ENCODE measurements at regions not wholly inside any gene's neighbourhood (a gene's known extent, or its start where the extent isn't known, plus 50 kb on each side); places are given as distances from the start of the nearest gene placed in this dataset.

DNA sequence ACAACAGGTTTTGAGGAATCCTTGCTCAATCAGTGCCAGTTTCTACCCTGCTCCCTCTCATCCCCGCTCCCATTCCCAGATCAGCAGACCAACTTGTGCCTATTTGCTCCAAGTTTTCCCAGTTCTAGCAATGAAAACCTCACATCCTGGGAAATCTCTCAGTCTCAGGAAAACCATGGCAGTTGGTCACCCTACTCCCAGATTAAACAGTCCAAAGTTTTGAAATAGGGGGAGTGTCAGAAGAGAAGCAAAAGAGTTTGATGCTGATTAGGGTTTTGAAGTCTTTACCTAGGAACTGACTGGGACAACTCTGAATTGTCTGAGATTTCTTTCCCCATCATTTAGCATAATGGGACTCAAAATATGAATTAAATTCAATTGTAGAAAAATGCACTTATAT lies 95.8 kb upstream of the ARID2 start:
- DNase-seq (no peak), ATAC-seq (replicated peaks) (no peak)
- Mint-ChIP-seq H3K36me3 (ENCODE audit: insufficient read depth) (no peaks in the 10 kb centered on the region), H3K27ac (no peak overlapping the region), H3K27me3 (peaks cover 0 to under 1% of the 10 kb centered on the region in 2 donors), H3K4me1 (ENCODE audit: low read depth in 2 of 2) (peaks cover 0 to 1% of the 10 kb centered on the region in 2 donors), H3K4me3 (no peak overlapping the region), H3K9me3 (no peaks in the 10 kb centered on the region)

DNA sequence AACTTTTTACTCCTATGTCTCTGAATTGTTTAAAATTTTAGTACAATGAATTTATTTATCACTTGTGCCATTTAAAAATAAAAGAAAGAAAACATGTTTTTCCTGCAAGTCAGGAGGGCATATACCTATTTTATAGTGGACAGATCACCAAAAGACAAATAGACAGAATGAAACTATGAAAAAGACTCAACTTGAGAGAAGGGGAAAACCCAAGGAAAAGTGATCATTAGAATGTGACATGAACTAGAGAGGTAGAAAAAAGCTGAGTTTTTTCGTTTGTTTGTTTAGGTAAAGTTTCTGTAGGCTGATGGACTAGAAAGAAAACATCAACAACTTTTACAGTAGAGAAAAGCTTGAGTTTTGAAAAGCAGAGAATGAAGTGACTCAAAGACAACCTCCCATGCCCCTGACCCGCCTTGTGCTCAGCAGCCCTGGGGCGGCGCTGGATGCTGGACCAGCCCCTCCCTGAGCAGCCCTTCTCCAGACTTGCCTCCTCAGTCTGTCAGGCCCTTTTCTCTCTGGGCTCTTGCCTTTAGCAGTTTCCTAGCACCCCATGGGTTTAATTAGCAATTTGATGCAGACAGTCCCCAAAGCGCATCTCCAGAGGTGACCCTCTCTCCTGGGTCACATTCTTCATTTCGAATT lies 95.1 kb upstream of the ARID2 start:
- H3K27me3 Mint-ChIP-seq: no peaks in the 10 kb centered on the region
- no peak overlapping the region for H3K27ac Mint-ChIP-seq
- ATAC-seq (replicated peaks) (no peak), DNase-seq (no peak)
- no peaks in the 10 kb centered on the region for H3K9me3 Mint-ChIP-seq
- peaks cover 0 to 1% of the 10 kb centered on the region in 2 donors for H3K4me1 Mint-ChIP-seq (ENCODE audit: low read depth in 2 of 2)
- H3K36me3 Mint-ChIP-seq (ENCODE audit: insufficient read depth): no peaks in the 10 kb centered on the region
- no peak overlapping the region for H3K4me3 Mint-ChIP-seq

DNA sequence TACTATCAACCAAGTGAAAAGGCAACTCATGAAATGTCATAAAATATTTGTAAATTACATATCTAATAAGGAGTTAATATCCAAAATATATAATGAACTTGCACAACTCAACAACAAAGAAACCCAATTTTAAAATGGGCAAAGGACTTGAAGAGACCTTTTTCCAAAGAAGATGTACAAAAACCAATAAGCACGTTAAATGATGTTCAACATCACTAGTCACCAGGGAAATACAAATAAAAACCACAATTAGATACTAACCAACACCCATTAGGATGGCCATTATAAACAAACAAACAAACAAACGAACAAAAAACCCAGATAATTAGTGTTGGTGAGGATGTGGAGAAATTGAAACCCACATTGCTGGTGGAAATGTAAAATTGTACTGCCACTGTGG lies 92.3 kb upstream of the ARID2 start:
- Mint-ChIP-seq H3K27me3 (no peaks in the 10 kb centered on the region), H3K4me1 (ENCODE audit: low read depth in 2 of 2) (peaks cover 0 to 1% of the 10 kb centered on the region in 2 donors), H3K4me3 (no peak overlapping the region), H3K27ac (no peak overlapping the region), H3K9me3 (no peaks in the 10 kb centered on the region), H3K36me3 (ENCODE audit: insufficient read depth) (no peaks in the 10 kb centered on the region)
- ATAC-seq (replicated peaks): no peak
- DNase-seq: no peak

DNA sequence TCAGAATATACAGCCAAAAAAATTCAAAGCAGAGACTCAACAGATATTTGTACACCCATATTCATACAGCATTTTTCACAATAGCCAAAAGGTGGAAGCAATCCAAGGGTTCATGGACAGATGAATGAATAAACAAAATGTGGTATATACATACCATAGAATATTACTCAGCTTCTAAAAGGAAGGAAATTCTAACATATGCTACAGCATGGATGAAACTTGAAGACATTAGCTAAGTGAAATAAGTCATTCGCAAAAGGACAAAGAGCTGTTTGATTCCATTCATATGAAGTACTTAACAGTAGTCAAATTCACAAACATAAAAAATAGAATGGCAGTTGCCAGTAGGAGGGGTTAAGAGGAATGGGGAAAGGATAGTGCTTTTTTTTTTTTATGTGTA lies 91.8 kb upstream of the ARID2 start:
- peaks cover 0 to 1% of the 10 kb centered on the region in 2 donors for H3K4me1 Mint-ChIP-seq (ENCODE audit: low read depth in 2 of 2)
- ATAC-seq (replicated peaks): no peak
- no peak for DNase-seq

DNA sequence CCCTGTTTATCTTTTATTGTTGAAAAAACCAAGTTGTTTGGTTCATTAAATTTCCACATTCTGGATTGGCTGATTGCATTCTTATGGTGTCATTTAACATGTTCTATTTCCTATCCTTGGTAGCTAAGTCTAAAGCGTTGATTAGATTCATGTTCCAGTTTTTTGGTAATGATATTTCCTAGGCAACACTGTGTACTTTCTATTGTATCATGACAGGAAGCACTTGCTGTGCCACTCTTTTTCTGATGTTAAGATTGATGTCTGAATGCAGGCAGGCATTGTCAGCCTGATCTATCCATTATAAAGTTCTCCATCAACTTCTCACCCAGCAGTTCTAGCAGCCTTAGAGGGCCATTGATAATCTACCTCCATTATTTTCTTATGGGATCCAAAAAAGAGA lies 91.1 kb upstream of the ARID2 start:
- DNase-seq (no peak), ATAC-seq (replicated peaks) (no peak)
- no peaks in the 10 kb centered on the region for H3K9me3 Mint-ChIP-seq
- H3K4me1 Mint-ChIP-seq (ENCODE audit: low read depth in 2 of 2): peaks cover 0 to under 1% of the 10 kb centered on the region in 2 donors
- H3K4me3 Mint-ChIP-seq: no peak overlapping the region
- H3K27ac Mint-ChIP-seq: no peak overlapping the region
- no peaks in the 10 kb centered on the region for H3K27me3 Mint-ChIP-seq
- no peaks in the 10 kb centered on the region for H3K36me3 Mint-ChIP-seq (ENCODE audit: insufficient read depth)

More for the DNA sequence above, 91.8 kb upstream of the ARID2 start:
- Mint-ChIP-seq H3K36me3 (ENCODE audit: insufficient read depth) (no peaks in the 10 kb centered on the region), H3K4me3 (no peak overlapping the region), H3K9me3 (no peaks in the 10 kb centered on the region), H3K27ac (no peak overlapping the region), H3K27me3 (no peaks in the 10 kb centered on the region)

DNA sequence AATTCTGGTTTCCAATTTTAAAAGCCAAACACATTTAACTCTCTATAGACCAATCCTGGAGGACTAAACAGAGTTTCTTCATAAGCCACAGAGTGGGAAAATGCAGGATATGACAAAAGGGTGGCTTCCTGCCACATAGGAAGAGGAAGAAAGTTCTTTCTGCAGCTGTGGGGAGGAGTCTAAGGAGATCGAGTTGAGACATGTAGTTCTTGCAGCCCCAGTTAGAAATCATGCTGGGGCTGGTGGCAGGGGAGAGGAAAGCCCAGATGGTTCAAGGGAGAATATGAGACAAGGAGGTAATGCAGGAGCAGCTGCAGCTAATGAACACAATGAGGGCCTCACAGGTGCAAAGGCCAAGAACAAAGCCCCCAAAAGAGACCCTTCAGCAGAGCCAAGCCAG lies 85.0 kb upstream of the ARID2 start:
- Mint-ChIP-seq H3K4me3 (no peak overlapping the region), H3K27ac (peak overlapping the region in 1 of 2 donors; percentile 64), H3K4me1 (ENCODE audit: low read depth in 2 of 2) (peaks cover 4 to 6% of the 10 kb centered on the region in 2 donors), H3K9me3 (no peaks in the 10 kb centered on the region), H3K27me3 (peaks cover 4 to 8% of the 10 kb centered on the region in 2 donors), H3K36me3 (ENCODE audit: insufficient read depth) (no peaks in the 10 kb centered on the region)
- no peak for DNase-seq
- no peak for ATAC-seq (replicated peaks)

DNA sequence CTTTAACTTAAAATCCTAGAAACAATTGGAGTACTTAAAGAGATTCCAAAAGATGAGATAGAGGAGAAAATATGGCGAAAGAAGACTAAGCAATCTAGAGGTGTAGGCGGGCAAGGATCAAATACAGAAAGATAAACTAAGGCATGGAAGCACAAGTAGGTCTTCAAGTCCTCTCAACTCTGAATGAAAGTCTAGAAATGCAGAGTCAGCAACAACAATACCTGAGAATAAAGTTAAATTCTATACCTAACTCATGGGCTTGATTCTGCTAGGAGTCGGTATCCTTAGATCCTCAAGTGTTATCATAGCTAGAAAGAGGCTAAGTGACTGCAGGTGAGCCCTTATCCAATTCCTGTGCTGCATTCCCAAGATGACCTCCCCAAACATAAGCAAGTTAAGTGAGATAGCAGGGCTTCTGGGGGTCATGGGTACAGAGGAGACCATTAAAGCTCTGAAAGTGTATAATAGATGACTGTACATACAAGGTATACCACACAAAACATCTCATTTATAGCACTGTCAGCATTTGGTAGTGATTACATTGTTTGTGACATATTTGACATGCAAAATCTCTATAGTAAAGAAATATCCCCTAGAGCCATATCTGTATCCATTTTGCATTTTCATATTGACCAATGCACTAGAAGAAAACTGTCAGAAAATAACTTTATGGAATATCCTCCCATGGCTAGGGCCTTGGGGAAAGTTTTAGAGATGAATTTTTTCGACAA lies 82.5 kb upstream of the ARID2 start:
- ATAC-seq (replicated peaks) (no peak), DNase-seq (no peak)
- H3K4me3 Mint-ChIP-seq: no peak overlapping the region
- H3K9me3 Mint-ChIP-seq: no peaks in the 10 kb centered on the region
- H3K27ac Mint-ChIP-seq: no peak overlapping the region
- peaks cover 4 to 6% of the 10 kb centered on the region in 2 donors for H3K4me1 Mint-ChIP-seq (ENCODE audit: low read depth in 2 of 2)
- H3K27me3 Mint-ChIP-seq: peaks cover 11 to 19% of the 10 kb centered on the region in 2 donors
- no peaks in the 10 kb centered on the region for H3K36me3 Mint-ChIP-seq (ENCODE audit: insufficient read depth)

DNA sequence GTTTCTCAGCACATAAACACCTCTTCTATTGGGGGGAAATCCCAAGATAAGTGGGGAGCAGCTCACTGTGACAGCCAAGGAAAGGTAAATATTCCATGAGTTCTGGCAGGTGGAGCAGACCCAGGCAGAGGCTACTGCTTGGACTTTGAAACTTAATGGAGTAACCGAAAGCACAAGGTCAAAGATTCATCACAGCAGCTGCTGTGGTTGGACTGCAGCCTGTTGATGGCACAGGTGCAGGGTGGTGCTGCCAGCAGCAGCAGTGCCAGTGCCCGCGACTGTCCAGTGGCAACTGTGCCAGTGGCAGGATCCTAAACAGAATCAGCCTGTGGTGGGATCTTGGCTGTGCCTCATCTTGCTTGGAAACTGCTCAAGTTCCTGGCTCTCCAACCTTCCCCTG lies 81.4 kb upstream of the ARID2 start:
- ATAC-seq (replicated peaks): no peak
- DNase-seq: no peak
- no peak overlapping the region for H3K4me3 Mint-ChIP-seq
- H3K4me1 Mint-ChIP-seq (ENCODE audit: low read depth in 2 of 2): peaks cover 4 to 6% of the 10 kb centered on the region in 2 donors
- no peaks in the 10 kb centered on the region for H3K9me3 Mint-ChIP-seq
- peaks cover 11 to 19% of the 10 kb centered on the region in 2 donors for H3K27me3 Mint-ChIP-seq
- no peaks in the 10 kb centered on the region for H3K36me3 Mint-ChIP-seq (ENCODE audit: insufficient read depth)
- no peak overlapping the region for H3K27ac Mint-ChIP-seq

DNA sequence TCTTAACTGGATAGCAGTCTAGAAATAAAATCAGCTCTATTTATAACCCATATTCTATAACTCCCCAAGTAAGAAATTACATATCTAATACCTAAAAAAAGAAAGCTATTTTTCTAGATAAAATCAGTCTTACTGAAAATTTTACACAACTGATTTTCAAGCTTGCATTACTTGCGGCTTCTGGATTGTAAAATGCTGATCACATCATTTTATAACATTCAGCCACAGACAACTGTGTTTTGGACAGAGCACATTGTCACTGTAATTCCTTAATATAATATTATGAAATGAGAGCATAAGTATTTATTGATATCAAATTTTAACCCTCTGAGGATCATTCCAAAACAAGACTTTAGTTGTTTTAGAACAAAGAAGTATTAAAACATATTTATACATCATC lies 78.5 kb upstream of the ARID2 start:
- ATAC-seq (replicated peaks) (no peak), DNase-seq (no peak)
- Mint-ChIP-seq H3K4me1 (ENCODE audit: low read depth in 2 of 2) (no peaks in the 10 kb centered on the region), H3K9me3 (no peaks in the 10 kb centered on the region), H3K27ac (no peak overlapping the region), H3K27me3 (peaks cover 15 to 19% of the 10 kb centered on the region in 2 donors), H3K36me3 (ENCODE audit: insufficient read depth) (no peaks in the 10 kb centered on the region), H3K4me3 (no peak overlapping the region)

DNA sequence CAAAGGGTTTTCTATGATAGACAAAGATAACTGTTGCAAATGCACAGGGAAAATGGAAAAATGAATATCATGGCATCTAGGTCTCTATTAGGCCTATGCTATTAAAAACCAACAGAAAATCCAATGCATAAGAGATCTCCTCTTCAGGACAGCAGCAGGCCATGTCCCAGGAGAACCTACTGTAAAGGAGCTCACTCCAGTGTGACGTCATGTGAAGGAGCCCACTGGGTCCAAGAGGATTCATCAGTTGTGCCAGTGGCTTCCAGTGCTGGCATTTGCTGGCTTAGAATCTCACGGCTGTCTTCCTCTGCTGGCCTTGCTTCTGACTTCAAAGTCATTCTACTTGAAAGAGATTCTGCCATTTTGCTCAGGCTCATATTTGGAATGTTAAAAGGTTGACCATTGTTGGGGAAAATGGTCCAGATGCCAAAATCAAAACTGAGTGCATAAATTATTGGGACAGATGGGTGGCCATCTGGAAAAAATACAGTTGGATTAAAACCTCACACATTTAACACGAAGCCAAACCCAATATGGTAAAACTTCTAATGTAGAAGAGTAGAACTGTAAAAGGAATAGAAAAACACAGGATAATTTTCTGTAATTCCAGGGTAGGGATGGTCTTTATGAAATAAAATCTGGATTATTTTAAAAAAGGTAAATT lies 75.4 kb upstream of the ARID2 start:
- ATAC-seq (replicated peaks): no peak

DNA sequence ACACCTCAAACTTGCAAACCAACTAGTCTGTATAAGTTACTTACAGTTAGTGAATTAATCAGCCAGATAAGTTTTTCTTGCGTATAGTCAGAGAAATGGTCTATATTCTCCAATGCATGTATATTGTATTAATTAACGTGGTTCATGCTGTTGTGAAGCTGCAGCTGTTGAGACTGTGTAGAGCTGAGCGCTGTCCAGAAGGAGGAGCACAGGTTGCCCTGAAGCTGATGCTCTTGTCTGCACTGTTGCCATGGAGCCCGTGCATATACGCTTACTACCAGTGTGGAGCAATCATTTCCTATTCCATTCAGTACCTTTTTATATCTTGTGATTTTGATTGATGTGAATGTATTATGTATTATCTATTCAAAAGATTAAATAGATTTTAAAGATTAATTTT lies 74.3 kb upstream of the ARID2 start:
- no peaks in the 10 kb centered on the region for H3K36me3 Mint-ChIP-seq (ENCODE audit: insufficient read depth)
- H3K9me3 Mint-ChIP-seq: no peaks in the 10 kb centered on the region
- no peak overlapping the region for H3K4me3 Mint-ChIP-seq
- DNase-seq: peak; percentile 49 to 54 (median 53)
- H3K27ac Mint-ChIP-seq: no peak overlapping the region
- H3K4me1 Mint-ChIP-seq (ENCODE audit: low read depth in 2 of 2): no peaks in the 10 kb centered on the region
- peak; percentile 100 for ATAC-seq (replicated peaks)
- peaks cover 9% of the 10 kb centered on the region in 2 donors for H3K27me3 Mint-ChIP-seq

More for the DNA sequence above, 75.4 kb upstream of the ARID2 start:
- Mint-ChIP-seq H3K36me3 (ENCODE audit: insufficient read depth) (no peaks in the 10 kb centered on the region), H3K27ac (no peak overlapping the region), H3K9me3 (no peaks in the 10 kb centered on the region), H3K4me3 (no peak overlapping the region), H3K4me1 (ENCODE audit: low read depth in 2 of 2) (no peaks in the 10 kb centered on the region), H3K27me3 (peaks cover 14 to 19% of the 10 kb centered on the region in 2 donors)
- DNase-seq: no peak

DNA sequence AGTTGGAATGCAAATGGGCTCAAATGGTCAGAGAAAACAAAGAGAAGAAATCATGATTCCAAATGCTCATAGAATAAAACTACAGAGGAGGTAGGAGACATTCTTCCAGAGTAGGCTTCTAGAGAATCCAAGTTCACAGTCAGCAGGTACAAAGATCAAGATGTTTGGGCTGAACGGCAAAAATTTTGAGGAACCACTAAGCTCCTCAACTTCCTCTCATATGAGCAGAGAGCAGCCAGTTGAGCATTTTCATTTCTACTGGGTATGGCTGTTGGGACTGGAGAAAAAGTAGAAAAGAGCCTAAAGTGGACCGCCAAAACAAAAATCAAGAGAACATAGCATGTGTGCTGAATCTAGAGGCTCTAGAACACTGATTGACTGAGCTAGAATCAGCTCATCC lies 73.8 kb upstream of the ARID2 start:
- no peaks in the 10 kb centered on the region for H3K36me3 Mint-ChIP-seq (ENCODE audit: insufficient read depth)
- H3K27ac Mint-ChIP-seq: no peak overlapping the region
- no peak for ATAC-seq (replicated peaks)
- H3K4me3 Mint-ChIP-seq: no peak overlapping the region
- H3K4me1 Mint-ChIP-seq (ENCODE audit: low read depth in 2 of 2): no peaks in the 10 kb centered on the region
- peaks cover 4 to 8% of the 10 kb centered on the region in 2 donors for H3K27me3 Mint-ChIP-seq
- DNase-seq: no peak
- H3K9me3 Mint-ChIP-seq: no peaks in the 10 kb centered on the region

DNA sequence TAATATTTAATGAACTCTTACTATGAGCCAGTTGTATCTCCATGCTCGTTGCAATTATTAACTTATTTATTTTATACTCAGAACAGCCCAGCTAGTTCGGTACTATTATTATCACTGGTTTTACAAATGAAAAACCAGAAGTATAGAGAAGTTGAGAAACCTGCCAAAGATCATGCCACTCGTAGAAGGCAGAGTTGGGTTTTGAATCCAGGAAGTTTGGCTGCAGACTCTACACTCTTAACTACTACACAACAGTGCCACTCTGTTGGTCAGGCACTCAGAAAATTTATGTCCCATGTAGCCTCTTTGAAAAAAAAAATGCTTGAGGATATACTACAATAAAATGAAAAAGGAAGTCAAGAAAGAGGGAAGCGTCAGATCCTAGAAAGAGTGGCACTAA lies 71.5 kb upstream of the ARID2 start:
- no peak overlapping the region for H3K27ac Mint-ChIP-seq
- no peak for ATAC-seq (replicated peaks)
- H3K4me3 Mint-ChIP-seq: no peak overlapping the region

DNA sequence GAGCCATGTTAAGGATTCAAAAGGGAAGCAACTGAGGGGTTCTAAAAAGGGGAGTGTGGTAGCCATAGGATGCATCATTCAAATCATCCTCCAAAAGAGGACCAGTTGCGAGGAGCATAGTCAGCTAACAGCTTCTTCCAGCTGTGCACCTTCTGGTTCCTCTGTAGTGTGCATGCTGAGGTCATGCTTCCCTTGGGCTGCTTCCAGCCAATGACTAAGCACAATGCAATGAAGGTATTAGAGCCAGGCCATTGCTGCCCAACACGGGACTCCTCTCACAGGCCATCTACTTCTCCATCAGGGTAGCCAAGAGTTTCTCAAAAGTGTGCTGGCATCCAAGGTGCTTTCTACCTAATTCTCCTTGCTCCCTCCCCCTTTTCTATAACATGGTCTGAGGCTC lies 69.2 kb upstream of the ARID2 start:
- Mint-ChIP-seq H3K27me3 (peaks cover 4 to 8% of the 10 kb centered on the region in 2 donors), H3K36me3 (ENCODE audit: insufficient read depth) (no peaks in the 10 kb centered on the region), H3K4me1 (ENCODE audit: low read depth in 2 of 2) (no peaks in the 10 kb centered on the region), H3K9me3 (no peaks in the 10 kb centered on the region), H3K27ac (no peak overlapping the region), H3K4me3 (no peak overlapping the region)
- DNase-seq (no peak), ATAC-seq (replicated peaks) (no peak)

More for the DNA sequence above, 71.5 kb upstream of the ARID2 start:
- no peaks in the 10 kb centered on the region for H3K4me1 Mint-ChIP-seq (ENCODE audit: low read depth in 2 of 2)
- H3K27me3 Mint-ChIP-seq: peaks cover 4 to 8% of the 10 kb centered on the region in 2 donors
- no peaks in the 10 kb centered on the region for H3K36me3 Mint-ChIP-seq (ENCODE audit: insufficient read depth)
- DNase-seq: no peak
- no peaks in the 10 kb centered on the region for H3K9me3 Mint-ChIP-seq
